ENCODE measurements at regions not wholly inside any gene's neighbourhood (a gene's known extent, or its start where the extent isn't known, plus 50 kb on each side); places are given as distances from the start of the nearest gene placed in this dataset.

- TF ChIP-seq HMGXB4 (CRISPR knock-in tag; IDR thresholded peaks at IDR 0.05) (no peak), ZNF281 (CRISPR knock-in tag; IDR thresholded peaks at IDR 0.05) (no peak), SMAD3 (CRISPR knock-in tag; IDR thresholded peaks at IDR 0.05; ENCODE audit: borderline replicate concordance) (no peak), SMAD4 (CRISPR knock-in tag; IDR thresholded peaks at IDR 0.05) (no peak), ZNF219 (CRISPR knock-in tag; IDR thresholded peaks at IDR 0.05; ENCODE audit: borderline replicate concordance) (no peak), FOXK1 (CRISPR knock-in tag; IDR thresholded peaks at IDR 0.05) (no peak), ELF4 (CRISPR knock-in tag; IDR thresholded peaks at IDR 0.05; ENCODE audit: low read depth) (no peak), PRDM15 (CRISPR knock-in tag; IDR thresholded peaks at IDR 0.05) (no peak), ATF1 (CRISPR knock-in tag; IDR thresholded peaks at IDR 0.05) (no peak), GTF2I (CRISPR knock-in tag; conservative IDR thresholded peaks at IDR 0.05) (no peak), RORB (CRISPR knock-in tag; IDR thresholded peaks at IDR 0.05) (no peak), EMX1 (CRISPR knock-in tag; IDR thresholded peaks at IDR 0.05) (no peak)
- TF ChIP-seq, protein P1, sequence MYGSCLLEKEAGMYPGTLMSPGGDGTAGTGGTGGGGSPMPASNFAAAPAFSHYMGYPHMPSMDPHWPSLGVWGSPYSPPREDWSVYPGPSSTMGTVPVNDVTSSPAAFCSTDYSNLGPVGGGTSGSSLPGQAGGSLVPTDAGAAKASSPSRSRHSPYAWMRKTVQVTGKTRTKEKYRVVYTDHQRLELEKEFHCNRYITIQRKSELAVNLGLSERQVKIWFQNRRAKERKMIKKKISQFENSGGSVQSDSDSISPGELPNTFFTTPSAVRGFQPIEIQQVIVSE (CRISPR knock-in tag; IDR thresholded peaks at IDR 0.05; ENCODE audit: borderline replicate concordance), result no peak
- TF ChIP-seq, protein P2, sequence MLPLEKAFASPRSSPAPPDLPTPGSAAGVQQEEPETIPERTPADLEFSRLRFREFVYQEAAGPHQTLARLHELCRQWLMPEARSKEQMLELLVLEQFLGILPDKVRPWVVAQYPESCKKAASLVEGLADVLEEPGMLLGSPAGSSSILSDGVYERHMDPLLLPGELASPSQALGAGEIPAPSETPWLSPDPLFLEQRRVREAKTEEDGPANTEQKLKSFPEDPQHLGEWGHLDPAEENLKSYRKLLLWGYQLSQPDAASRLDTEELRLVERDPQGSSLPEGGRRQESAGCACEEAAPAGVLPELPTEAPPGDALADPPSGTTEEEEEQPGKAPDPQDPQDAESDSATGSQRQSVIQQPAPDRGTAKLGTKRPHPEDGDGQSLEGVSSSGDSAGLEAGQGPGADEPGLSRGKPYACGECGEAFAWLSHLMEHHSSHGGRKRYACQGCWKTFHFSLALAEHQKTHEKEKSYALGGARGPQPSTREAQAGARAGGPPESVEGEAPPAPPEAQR (CRISPR knock-in tag; IDR thresholded peaks at IDR 0.05), result no peak
- TF ChIP-seq, protein P3, sequence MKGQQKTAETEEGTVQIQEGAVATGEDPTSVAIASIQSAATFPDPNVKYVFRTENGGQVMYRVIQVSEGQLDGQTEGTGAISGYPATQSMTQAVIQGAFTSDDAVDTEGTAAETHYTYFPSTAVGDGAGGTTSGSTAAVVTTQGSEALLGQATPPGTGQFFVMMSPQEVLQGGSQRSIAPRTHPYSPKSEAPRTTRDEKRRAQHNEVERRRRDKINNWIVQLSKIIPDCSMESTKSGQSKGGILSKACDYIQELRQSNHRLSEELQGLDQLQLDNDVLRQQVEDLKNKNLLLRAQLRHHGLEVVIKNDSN (CRISPR knock-in tag; IDR thresholded peaks at IDR 0.05), result no peak
- TF ChIP-seq, protein P4, sequence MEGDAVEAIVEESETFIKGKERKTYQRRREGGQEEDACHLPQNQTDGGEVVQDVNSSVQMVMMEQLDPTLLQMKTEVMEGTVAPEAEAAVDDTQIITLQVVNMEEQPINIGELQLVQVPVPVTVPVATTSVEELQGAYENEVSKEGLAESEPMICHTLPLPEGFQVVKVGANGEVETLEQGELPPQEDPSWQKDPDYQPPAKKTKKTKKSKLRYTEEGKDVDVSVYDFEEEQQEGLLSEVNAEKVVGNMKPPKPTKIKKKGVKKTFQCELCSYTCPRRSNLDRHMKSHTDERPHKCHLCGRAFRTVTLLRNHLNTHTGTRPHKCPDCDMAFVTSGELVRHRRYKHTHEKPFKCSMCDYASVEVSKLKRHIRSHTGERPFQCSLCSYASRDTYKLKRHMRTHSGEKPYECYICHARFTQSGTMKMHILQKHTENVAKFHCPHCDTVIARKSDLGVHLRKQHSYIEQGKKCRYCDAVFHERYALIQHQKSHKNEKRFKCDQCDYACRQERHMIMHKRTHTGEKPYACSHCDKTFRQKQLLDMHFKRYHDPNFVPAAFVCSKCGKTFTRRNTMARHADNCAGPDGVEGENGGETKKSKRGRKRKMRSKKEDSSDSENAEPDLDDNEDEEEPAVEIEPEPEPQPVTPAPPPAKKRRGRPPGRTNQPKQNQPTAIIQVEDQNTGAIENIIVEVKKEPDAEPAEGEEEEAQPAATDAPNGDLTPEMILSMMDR (IDR thresholded peaks at IDR 0.05), result no peak
- TF ChIP-seq, protein P5, sequence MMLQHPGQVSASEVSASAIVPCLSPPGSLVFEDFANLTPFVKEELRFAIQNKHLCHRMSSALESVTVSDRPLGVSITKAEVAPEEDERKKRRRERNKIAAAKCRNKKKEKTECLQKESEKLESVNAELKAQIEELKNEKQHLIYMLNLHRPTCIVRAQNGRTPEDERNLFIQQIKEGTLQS (CRISPR knock-in tag; conservative IDR thresholded peaks at IDR 0.05), result no peak
- TF ChIP-seq, protein P6, sequence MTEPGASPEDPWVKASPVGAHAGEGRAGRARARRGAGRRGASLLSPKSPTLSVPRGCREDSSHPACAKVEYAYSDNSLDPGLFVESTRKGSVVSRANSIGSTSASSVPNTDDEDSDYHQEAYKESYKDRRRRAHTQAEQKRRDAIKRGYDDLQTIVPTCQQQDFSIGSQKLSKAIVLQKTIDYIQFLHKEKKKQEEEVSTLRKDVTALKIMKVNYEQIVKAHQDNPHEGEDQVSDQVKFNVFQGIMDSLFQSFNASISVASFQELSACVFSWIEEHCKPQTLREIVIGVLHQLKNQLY (CRISPR knock-in tag; IDR thresholded peaks at IDR 0.05), result no peak
- TF ChIP-seq, protein P7, sequence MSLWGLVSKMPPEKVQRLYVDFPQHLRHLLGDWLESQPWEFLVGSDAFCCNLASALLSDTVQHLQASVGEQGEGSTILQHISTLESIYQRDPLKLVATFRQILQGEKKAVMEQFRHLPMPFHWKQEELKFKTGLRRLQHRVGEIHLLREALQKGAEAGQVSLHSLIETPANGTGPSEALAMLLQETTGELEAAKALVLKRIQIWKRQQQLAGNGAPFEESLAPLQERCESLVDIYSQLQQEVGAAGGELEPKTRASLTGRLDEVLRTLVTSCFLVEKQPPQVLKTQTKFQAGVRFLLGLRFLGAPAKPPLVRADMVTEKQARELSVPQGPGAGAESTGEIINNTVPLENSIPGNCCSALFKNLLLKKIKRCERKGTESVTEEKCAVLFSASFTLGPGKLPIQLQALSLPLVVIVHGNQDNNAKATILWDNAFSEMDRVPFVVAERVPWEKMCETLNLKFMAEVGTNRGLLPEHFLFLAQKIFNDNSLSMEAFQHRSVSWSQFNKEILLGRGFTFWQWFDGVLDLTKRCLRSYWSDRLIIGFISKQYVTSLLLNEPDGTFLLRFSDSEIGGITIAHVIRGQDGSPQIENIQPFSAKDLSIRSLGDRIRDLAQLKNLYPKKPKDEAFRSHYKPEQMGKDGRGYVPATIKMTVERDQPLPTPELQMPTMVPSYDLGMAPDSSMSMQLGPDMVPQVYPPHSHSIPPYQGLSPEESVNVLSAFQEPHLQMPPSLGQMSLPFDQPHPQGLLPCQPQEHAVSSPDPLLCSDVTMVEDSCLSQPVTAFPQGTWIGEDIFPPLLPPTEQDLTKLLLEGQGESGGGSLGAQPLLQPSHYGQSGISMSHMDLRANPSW (CRISPR knock-in tag; conservative IDR thresholded peaks at IDR 0.05; ENCODE audit: low read depth), result no peak
- ATAC-seq (no peak), DNase-seq (ENCODE audit: low spot score) (no peak)
- ChIA-PET CTCF (interaction anchor here (0.7 to 1.8 kb wide), 2 partner anchors 143 to 148 kb away, joined by 3 to 4 read pairs; no protein-coding TSS in a partner anchor), POLR2A (interaction anchor here (0.5 kb wide), 1 partner anchor 159 kb away, joined by 5 read pairs; no protein-coding TSS in a partner anchor)
- peaks cover 3% of the 10 kb centered on the region; the same call in 1 of the 2 replicates for H3K27me3 Mint-ChIP-seq (ENCODE audit: low read depth)
- H3K36me3 Mint-ChIP-seq, result peaks cover 3% of the 10 kb centered on the region; the same call in 1 of the 2 replicates
- no peak overlapping the region for H3K4me3 Mint-ChIP-seq
- peaks cover 44% of the 10 kb centered on the region for H3K4me1 Mint-ChIP-seq
- H3K27ac Mint-ChIP-seq, result no peak overlapping the region
- H3K9me3 Mint-ChIP-seq, result peaks cover 10% of the 10 kb centered on the region
Observed at GRCh38 chr21:33136847-33137502, 67.0 kb downstream of the OLIG1 start.
